ENCODE measurements at regions not wholly inside any gene's neighbourhood (a gene's known extent, or its start where the extent isn't known, plus 50 kb on each side); places are given as distances from the start of the nearest gene placed in this dataset.

DNA sequence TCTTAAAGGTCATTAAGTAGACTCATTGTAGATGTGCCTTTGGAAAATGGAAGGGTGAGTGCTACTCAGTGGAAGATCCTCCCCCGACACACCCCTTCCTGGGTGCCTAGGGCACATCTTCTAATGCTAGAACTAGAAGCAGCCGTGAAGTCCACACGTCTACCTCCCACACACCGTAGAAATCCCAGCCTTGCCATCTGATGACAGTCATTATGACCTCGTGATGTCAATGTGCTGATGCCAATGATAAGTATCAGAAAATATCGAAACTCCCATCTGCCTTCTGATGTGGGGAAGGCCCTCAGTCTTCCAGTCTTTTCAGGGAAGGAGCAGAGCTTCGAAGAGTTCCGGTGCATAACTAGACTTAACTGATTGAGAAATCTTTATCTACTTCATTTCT, 282.1 kb upstream of the ROPN1 start:
- Histone ChIP-seq H3K27me3 (ENCODE audit: insufficient read depth, low read length) (no peaks in the 10 kb centered on the region), H3K4me3 (ENCODE audit: low read length) (no peak overlapping the region), H3K4me1 (ENCODE audit: insufficient read depth, low read length) (no peaks in the 10 kb centered on the region), H3K9me3 (ENCODE audit: low read depth, low read length) (no peaks in the 10 kb centered on the region)

DNA sequence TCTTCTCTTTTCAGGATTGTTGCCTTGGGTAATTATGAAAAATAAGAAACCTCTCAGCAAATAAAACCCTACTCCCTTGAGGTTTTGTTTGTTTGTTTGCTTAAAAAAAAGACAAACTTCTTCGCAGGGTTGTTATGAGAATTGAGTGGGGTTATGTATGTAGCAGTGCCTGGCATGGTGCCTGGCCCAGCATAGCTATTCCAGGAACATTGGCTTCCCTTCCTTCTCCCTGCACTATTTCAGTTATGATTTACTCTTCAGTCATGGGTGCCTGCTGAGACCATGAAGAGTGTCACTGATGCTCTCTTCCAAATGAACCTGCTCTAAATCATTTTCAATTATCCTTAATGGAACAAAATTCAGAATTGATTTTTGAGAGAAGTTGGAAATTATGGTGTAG, 283.5 kb upstream of the ROPN1 start:
- no peaks in the 10 kb centered on the region for H3K9me3 ChIP-seq (ENCODE audit: low read depth, low read length)
- H3K4me1 ChIP-seq (ENCODE audit: insufficient read depth, low read length) = no peaks in the 10 kb centered on the region
- H3K4me3 ChIP-seq (ENCODE audit: low read length) = no peak overlapping the region

DNA sequence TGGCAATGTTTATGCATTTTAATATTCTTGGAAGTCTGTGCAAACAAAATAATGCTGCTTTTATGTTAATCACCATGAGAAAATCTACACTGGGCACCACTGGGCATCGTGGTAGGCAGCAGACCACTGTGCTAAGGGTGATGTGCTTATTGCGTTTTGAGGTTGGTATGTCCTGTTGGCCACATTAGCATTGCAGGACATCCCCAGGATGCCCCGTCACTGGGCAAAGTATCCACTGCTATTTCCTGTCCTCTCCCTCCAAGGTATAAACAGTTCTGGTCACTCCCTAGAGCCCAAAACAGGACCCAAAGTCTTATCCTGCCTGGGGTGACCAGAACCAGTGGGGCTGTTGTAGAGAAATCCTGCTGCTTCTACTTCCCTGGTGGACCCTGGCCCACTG, 284.2 kb upstream of the ROPN1 start:
- Histone ChIP-seq H3K4me1 (ENCODE audit: insufficient read depth, low read length) (no peaks in the 10 kb centered on the region), H3K4me3 (ENCODE audit: low read length) (no peak overlapping the region), H3K9me3 (ENCODE audit: low read depth, low read length) (no peaks in the 10 kb centered on the region), H3K27me3 (ENCODE audit: insufficient read depth, low read length) (no peaks in the 10 kb centered on the region)

More for the DNA sequence above, 283.5 kb upstream of the ROPN1 start:
- no peaks in the 10 kb centered on the region for H3K27me3 ChIP-seq (ENCODE audit: insufficient read depth, low read length)

DNA sequence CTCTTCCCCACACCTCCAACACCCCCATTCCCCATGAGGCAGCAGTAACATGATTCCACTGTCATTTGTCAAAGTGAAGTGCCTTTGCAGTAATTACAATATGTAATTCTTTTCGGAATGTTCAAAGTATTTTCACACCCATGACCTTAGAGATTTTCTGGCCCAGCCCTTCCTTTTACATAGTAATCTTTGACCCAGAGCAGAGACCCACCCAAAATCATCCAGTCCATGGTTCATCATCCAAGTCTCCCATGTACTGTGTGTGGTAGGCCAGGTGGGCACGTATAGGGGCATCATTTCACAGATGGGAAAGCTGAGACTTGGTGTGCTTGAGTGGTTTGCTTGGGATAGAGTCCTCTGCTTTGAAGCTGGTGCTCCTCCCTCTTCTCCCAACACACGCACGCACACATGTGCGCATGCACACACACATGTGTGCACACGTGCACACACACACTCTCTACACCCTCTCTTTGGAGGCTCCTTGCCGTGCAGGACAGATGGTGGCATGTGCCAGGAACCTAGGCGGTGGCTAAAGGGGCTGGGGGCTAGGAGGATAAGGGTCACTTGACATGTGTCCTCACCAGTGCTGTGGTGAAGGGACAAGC, 284.7 kb upstream of the ROPN1 start:
- Histone ChIP-seq H3K4me3 (ENCODE audit: low read length) (no peak overlapping the region), H3K9me3 (ENCODE audit: low read depth, low read length) (no peaks in the 10 kb centered on the region), H3K4me1 (ENCODE audit: insufficient read depth, low read length) (no peaks in the 10 kb centered on the region), H3K27me3 (ENCODE audit: insufficient read depth, low read length) (no peaks in the 10 kb centered on the region)

DNA sequence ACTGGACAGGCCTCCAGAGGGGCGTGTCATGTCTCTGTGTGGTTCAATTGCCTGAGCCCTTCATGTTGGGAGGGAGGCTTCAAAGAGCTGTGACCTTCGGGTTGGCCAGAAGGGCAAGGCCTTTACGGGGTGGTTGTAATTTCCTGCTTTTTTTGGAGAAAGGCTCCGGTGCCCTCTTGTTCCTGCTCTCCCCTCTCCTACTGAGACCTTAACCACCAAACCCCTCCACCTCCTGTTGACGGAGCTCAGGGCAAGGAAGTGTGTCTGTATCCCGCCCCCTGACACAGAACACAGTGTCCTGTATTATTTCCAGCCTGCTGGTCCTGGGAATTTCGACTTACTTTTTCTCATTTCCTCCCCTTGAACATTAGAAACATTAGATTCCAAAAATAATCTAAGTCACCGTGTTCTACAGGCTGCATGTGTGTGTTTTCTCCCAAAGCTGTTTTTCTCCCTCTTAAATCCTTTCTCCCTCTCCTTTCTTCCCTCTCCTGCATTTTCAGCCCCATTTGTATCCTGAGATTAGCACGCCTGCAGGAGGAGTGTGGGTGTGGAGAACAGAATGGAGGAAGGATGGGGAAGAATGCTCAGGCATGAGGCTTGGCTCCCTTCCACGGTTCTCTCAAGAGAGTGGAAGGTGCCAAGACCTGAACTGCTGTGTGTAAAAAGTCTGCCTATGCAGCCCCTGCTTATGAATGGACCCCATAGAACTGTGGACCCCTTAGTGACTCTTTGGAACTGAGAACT, 285.4 kb upstream of the ROPN1 start:
- no peaks in the 10 kb centered on the region for H3K27me3 ChIP-seq (ENCODE audit: insufficient read depth, low read length)
- H3K4me3 ChIP-seq (ENCODE audit: low read length) = no peak overlapping the region
- H3K9me3 ChIP-seq (ENCODE audit: low read depth, low read length) = no peaks in the 10 kb centered on the region
- H3K4me1 ChIP-seq (ENCODE audit: insufficient read depth, low read length) = no peaks in the 10 kb centered on the region

DNA sequence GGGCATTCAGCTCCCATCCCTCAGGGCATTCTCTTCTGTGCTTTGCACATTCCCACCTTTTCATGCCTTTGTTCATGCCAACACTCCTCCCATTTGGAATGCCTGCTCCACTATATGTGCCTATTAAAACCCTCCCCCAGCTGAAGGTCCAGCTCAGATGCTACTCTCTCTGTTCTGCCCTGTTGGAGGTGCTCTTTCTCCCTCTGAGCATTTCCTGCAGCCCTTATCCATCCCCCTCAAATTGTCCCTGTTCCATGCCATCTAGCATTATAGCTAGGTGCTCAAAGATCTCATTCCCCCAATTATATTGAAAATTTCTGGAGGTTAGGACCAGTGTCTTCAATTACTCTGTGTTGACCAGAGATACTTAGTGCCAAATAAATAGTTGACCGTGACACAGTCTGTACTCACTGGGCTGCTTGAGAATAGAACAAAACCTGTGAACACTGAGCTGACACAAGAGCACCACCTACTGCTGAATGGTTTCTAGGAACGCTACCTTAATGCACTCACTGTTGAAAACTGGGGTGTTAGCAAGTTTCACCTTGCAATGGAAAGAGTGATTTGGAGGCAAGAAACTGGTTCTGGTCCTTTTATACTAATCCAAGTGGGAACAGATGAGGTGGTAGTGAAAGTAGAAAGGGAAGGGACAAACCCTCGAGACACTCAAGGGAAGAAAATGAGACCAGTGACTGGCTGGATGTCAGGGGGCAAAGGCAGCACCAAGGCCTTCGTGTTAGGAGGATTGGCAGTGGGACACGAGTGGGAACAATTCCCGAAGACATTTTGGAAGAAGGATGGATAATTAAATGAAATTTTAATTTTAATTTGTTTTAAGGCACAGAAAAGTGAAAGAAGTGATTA, 289.8 kb upstream of the ROPN1 start:
- Histone ChIP-seq H3K4me1 (ENCODE audit: insufficient read depth, low read length) (no peaks in the 10 kb centered on the region), H3K4me3 (ENCODE audit: low read length) (no peak overlapping the region), H3K9me3 (ENCODE audit: low read depth, low read length) (no peaks in the 10 kb centered on the region), H3K27me3 (ENCODE audit: insufficient read depth, low read length) (no peaks in the 10 kb centered on the region)

DNA sequence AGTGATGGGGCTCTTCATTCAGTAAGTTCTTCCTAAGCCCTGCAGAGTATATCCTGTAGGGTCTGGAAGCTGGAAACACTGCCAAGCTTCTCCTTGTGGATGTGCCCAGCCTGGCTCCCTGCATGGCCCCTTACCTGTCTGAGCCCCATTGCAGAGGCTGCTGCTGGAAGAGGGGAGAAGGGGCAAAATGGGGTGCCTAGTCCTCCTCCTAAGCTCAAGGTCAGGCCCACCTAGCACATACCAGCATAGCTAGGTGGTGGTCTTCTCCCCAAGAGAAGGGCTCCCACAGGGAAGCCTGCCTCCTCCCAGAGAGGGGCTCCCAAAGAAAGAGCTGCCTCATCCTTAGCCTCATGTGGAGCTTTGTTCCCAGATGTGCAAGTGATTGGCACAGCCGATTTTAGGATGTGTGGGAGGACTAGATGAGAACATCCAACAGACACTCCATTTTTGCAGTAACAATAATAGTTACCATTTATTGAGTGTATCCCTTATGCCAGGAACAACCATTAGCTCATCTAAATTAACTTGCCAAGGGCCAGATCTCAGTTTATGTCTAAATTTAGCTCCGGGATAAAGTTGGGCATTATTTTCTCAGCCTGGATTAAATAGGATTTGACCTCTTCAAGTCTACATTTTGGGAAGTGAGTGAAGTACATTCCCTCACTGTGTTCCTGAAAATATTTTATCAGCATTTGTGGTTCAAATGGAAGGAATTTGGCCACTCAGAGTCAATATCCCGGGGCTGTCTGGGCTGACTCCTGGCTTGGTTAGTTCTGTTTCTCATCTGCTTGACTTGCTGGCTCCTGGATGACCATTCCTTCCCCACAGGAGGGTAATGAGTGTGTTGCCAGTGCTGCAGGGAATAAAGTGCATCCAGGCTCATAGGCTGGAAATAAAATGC, 291.1 kb upstream of the ROPN1 start:
- no peaks in the 10 kb centered on the region for H3K4me1 ChIP-seq (ENCODE audit: insufficient read depth, low read length)
- H3K9me3 ChIP-seq (ENCODE audit: low read depth, low read length) = no peaks in the 10 kb centered on the region
- H3K27me3 ChIP-seq (ENCODE audit: insufficient read depth, low read length) = peaks cover 3% of the 10 kb centered on the region
- no peak overlapping the region for H3K4me3 ChIP-seq (ENCODE audit: low read length)

DNA sequence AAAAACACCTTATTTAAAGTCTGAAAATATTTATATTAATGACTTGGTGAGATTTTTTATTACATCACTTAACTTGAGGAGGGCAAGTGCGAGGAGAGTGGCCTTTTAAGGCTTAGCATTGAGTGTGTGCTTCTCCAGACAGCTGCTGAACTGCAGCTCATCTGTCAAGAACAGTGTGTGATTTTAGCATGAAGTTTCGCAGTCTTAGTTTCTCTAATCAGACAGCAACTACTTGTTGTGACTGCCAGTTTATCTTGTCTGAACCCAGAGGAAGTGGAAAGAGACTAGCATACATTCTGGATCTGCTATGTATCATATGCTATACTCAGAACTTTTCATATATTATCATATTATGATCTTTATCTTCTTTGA, 291.7 kb upstream of the ROPN1 start:
- H3K9me3 ChIP-seq (ENCODE audit: low read depth, low read length) = no peaks in the 10 kb centered on the region
- H3K27me3 ChIP-seq (ENCODE audit: insufficient read depth, low read length) = peaks cover 3% of the 10 kb centered on the region
- H3K4me3 ChIP-seq (ENCODE audit: low read length) = no peak overlapping the region
- H3K4me1 ChIP-seq (ENCODE audit: insufficient read depth, low read length) = no peaks in the 10 kb centered on the region

DNA sequence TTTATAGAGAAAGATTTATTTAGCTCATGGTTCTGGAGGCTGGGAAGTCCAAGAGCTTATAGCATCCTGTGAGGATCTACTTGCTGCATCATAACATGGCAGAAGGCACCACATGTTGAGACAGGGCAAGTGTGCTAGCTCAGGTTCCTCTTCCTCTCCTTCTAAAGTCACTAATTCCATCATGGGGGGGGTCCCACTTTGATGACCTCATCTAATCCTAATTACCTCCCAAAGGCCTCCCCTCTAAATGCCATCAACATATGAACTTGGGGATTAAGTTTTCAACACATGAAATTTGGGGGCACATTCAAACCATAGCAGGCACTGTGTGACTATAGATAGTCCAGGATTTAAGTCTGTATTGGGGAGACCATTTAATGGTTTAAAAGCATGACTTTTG, 297.1 kb upstream of the ROPN1 start:
- Histone ChIP-seq H3K4me1 (ENCODE audit: insufficient read depth, low read length) (no peaks in the 10 kb centered on the region), H3K27me3 (ENCODE audit: insufficient read depth, low read length) (peaks cover 3% of the 10 kb centered on the region), H3K4me3 (ENCODE audit: low read length) (no peak overlapping the region), H3K9me3 (ENCODE audit: low read depth, low read length) (no peaks in the 10 kb centered on the region)

DNA sequence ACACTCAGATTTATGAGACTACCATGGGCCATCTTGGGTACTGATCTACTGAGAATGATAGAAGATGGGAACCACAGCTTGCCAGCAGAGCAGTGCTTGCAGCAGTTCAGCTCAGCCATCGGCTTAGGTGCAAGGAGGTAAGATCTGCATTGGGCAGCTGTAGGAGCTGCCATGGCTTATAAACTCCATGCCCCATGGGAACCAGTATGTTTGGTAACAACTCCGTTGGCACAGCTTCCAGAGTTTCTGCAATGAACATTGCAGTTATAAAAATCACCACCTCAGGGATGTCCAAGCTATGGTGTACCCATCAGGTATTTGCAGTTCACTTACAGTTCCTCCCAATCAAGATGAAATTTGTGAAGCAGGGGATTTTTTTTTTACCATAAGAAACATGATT, 299.1 kb upstream of the ROPN1 start:
- H3K27me3 ChIP-seq (ENCODE audit: insufficient read depth, low read length) = peaks cover 3% of the 10 kb centered on the region
- no peaks in the 10 kb centered on the region for H3K4me1 ChIP-seq (ENCODE audit: insufficient read depth, low read length)
- H3K4me3 ChIP-seq (ENCODE audit: low read length) = no peak overlapping the region
- no peaks in the 10 kb centered on the region for H3K9me3 ChIP-seq (ENCODE audit: low read depth, low read length)

DNA sequence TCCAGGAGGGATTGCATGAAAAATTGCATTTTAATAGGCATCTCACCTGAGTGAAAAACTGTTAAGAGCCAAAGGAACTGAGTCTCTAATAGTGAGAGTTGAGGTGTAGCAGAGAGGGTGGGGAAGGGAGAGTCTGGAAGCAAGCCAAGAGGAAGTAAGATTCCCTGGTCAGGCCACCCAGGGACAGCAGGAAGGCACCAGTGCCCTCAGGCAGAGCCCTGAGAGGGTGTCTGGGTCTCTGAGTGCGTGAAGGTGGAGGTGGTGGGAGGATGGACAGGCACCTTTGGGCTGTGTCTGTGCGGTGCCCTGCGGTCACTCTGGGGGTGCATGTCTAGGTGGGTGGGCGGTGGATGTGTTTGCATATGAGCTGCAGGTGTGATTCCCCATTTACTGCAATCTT, 300.4 kb upstream of the ROPN1 start:
- H3K27me3 ChIP-seq (ENCODE audit: insufficient read depth, low read length) = peaks cover under 1% of the 10 kb centered on the region
- no peaks in the 10 kb centered on the region for H3K4me1 ChIP-seq (ENCODE audit: insufficient read depth, low read length)
- H3K4me3 ChIP-seq (ENCODE audit: low read length) = no peak overlapping the region
- no peaks in the 10 kb centered on the region for H3K9me3 ChIP-seq (ENCODE audit: low read depth, low read length)

DNA sequence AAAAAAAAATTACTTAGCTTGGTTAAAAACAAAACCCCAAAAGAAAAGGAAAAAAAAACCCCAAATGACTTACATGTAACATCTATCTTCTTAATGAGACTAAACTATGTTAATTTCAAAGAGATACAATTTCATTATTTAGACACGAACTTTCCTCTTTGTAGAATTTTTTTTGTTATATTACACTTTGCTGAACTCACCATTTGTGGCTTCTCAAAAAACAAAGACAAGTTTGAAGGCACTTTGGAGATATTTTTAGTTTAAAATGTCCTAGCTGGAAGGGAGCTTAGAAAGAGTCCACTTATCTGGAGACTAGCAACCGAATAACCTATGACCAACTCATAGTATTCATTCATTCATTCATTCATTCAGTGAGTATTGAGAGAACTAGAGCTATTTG, 301.7 kb upstream of the ROPN1 start:
- no peaks in the 10 kb centered on the region for H3K27me3 ChIP-seq (ENCODE audit: insufficient read depth, low read length)

DNA sequence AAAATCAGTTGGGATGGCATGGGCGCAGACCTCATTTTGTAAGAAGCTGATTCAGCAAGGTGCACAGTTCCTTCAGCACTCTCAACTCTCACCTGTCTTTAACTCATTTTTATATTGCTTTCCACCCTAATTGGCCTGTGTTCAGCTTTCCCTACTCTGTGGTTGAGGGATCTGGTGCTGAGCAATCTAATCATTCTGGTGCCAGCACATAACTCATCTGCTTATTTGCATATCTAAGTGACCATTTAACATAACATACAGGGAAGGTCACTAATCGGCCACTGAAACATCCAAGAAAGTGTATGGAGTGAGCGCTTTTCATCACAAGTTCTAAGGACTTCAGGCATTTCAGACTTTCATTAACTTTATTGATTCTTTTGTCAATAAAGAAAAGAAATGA, 303.4 kb upstream of the ROPN1 start:
- no peaks in the 10 kb centered on the region for H3K9me3 ChIP-seq (ENCODE audit: low read depth, low read length)
- H3K4me1 ChIP-seq (ENCODE audit: insufficient read depth, low read length) = no peaks in the 10 kb centered on the region
- H3K4me3 ChIP-seq (ENCODE audit: low read length) = no peak overlapping the region
- no peaks in the 10 kb centered on the region for H3K27me3 ChIP-seq (ENCODE audit: insufficient read depth, low read length)

More for the DNA sequence above, 301.7 kb upstream of the ROPN1 start:
- Histone ChIP-seq H3K4me3 (ENCODE audit: low read length) (no peak overlapping the region), H3K9me3 (ENCODE audit: low read depth, low read length) (no peaks in the 10 kb centered on the region), H3K4me1 (ENCODE audit: insufficient read depth, low read length) (no peaks in the 10 kb centered on the region)

DNA sequence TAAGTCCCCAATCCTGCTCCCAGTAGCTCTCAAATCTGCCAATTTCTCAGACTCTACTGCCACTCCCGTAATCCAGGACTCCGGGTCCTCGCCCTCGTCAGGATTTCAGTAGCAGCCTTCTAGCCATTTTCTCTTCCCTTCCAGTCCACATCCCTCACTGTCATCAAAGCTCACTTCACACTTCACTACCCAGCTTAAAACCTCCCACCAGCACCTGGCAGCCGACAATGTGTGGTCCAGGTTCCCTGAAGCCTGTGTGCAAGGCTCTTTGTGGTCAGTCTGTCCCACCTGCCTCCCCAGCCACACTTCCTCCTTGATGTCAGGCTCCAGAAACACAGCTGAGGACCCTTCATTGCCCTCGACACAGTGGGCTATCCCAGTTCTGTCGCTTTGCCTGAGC, 304.5 kb upstream of the ROPN1 start:
- Histone ChIP-seq H3K9me3 (ENCODE audit: low read depth, low read length) (no peaks in the 10 kb centered on the region), H3K4me1 (ENCODE audit: insufficient read depth, low read length) (no peaks in the 10 kb centered on the region), H3K27me3 (ENCODE audit: insufficient read depth, low read length) (peaks cover 4% of the 10 kb centered on the region), H3K4me3 (ENCODE audit: low read length) (no peak overlapping the region)

All from mononuclear cell (primary cell).